Islet of Langerhans (tissue), 1 donor: ENCODE measurements at regions not wholly inside any gene's neighbourhood (a gene's known extent, or its start where the extent isn't known, plus 50 kb on each side); places are given as distances from the start of the nearest gene placed in this dataset.
A peak's percentile ranks its signal among the peaks of the same experiment; 100 is the strongest.

Experiments used
- FAIRE-seq: peaks from one replicate; lab custom pipeline; 2011; peaks lifted over from hg19 to GRCh38; lab: Jason Lieb, UNC

GRCh38 chr12:75721796-75722195 lies 210.4 kb upstream of the KRR1 start:
- no peak for FAIRE-seq

GRCh38 chr12:75720812-75721641 lies 209.6 kb upstream of the KRR1 start:
- FAIRE-seq, result no peak

- no peak for FAIRE-seq
Measured at GRCh38 chr12:75717902-75718301, 206.5 kb upstream of the KRR1 start.

- no peak for FAIRE-seq
Measured at GRCh38 chr12:75716291-75717025, 205.0 kb upstream of the KRR1 start.

GRCh38 chr12:75715682-75716081 lies 204.3 kb upstream of the KRR1 start:
- no peak for FAIRE-seq

- no peak for FAIRE-seq
Measured at GRCh38 chr12:75715323-75715644, 203.9 kb upstream of the KRR1 start.

- FAIRE-seq, result no peak
Measured at GRCh38 chr12:75714462-75715322, 203.3 kb upstream of the KRR1 start.

GRCh38 chr12:75713434-75713833 lies 202.0 kb upstream of the KRR1 start:
- FAIRE-seq, result peak; percentile 36

GRCh38 chr12:75712223-75712622 lies 200.8 kb upstream of the KRR1 start:
- peak; percentile 13 for FAIRE-seq

GRCh38 chr12:75711271-75711670 lies 199.9 kb upstream of the KRR1 start:
- FAIRE-seq, result no peak

GRCh38 chr12:75710361-75711069 lies 199.1 kb upstream of the KRR1 start:
- no peak for FAIRE-seq

- no peak for FAIRE-seq
Measured at GRCh38 chr12:75709503-75709902, 198.1 kb upstream of the KRR1 start.

GRCh38 chr12:75708802-75709201 lies 197.4 kb upstream of the KRR1 start:
- FAIRE-seq, result no peak

GRCh38 chr12:75707983-75708382 lies 196.6 kb upstream of the KRR1 start:
- no peak for FAIRE-seq

GRCh38 chr12:75706786-75707605 lies 195.6 kb upstream of the KRR1 start:
- FAIRE-seq, result no peak

GRCh38 chr12:75705749-75706711 lies 194.6 kb upstream of the KRR1 start:
- FAIRE-seq, result no peak

GRCh38 chr12:75704664-75705063 lies 193.3 kb upstream of the KRR1 start:
- FAIRE-seq, result no peak

GRCh38 chr12:75704208-75704607 lies 192.8 kb upstream of the KRR1 start:
- FAIRE-seq, result no peak

- no peak for FAIRE-seq
Measured at GRCh38 chr12:75703131-75703530, 191.7 kb upstream of the KRR1 start.

- FAIRE-seq, result no peak
Measured at GRCh38 chr12:75702477-75703093, 191.2 kb upstream of the KRR1 start.
